ENCODE measurements at regions not wholly inside any gene's neighbourhood (a gene's known extent, or its start where the extent isn't known, plus 50 kb on each side); places are given as distances from the start of the nearest gene placed in this dataset.

GRCh38 chr1:14061204-14061603, 361.2 kb downstream of the PRDM2 start:
- POLR2A ChIA-PET (ENCODE audit: low non-redundant PET), result no interaction called here

GRCh38 chr1:14061722-14062121, 361.7 kb downstream of the PRDM2 start:
- no peak for TF ChIP-seq CTCF (conservative IDR thresholded peaks at IDR 0.05; ENCODE audit: low read depth, low read length)
- no peak for TF ChIP-seq EZH2 (IDR thresholded peaks at IDR 0.05; ENCODE audit: borderline replicate concordance, low read depth, low read length, poor library complexity, severe bottlenecking)
- BruUV-seq (replicated peaks), result no TSS peak
- Histone ChIP-seq H3K27ac (ENCODE audit: low read depth, low read length, poor library complexity, severe bottlenecking) (no peak overlapping the region), H3K9me3 (ENCODE audit: low read depth, low read length, poor library complexity, severe bottlenecking) (no peaks in the 10 kb centered on the region), H3K4me1 (ENCODE audit: insufficient read depth, low read length, poor library complexity, severe bottlenecking) (no peaks in the 10 kb centered on the region), H3K36me3 (ENCODE audit: insufficient read depth, low read length, poor library complexity, severe bottlenecking) (no peaks in the 10 kb centered on the region), H3K4me3 (ENCODE audit: low read depth, low read length, poor library complexity, severe bottlenecking) (no peak overlapping the region), H3K27me3 (replicated peaks; ENCODE audit: insufficient read depth, low read depth, low read length, poor library complexity) (no peaks in the 10 kb centered on the region)
- intact Hi-C loops (cut with micrococcal nuclease; ENCODE audit: unreplicated experiment), result no loop called here
- ChIA-PET CTCF (no interaction called here), POLR2A (ENCODE audit: low non-redundant PET) (no interaction called here)
- DNase-seq (ENCODE audit: low spot score), result no peak

More at GRCh38 chr1:14061204-14061603, 361.2 kb downstream of the PRDM2 start:
- no peak for DNase-seq (ENCODE audit: low spot score)
- TF ChIP-seq CTCF (conservative IDR thresholded peaks at IDR 0.05; ENCODE audit: low read depth, low read length) (no peak), EZH2 (IDR thresholded peaks at IDR 0.05; ENCODE audit: borderline replicate concordance, low read depth, low read length, poor library complexity, severe bottlenecking) (no peak)
- no peaks in the 10 kb centered on the region for H3K4me1 ChIP-seq (ENCODE audit: insufficient read depth, low read length, poor library complexity, severe bottlenecking)
- BruUV-seq (replicated peaks), result no TSS peak
- no peaks in the 10 kb centered on the region for H3K36me3 ChIP-seq (ENCODE audit: insufficient read depth, low read length, poor library complexity, severe bottlenecking)
- intact Hi-C loops (cut with micrococcal nuclease; ENCODE audit: unreplicated experiment), result no loop called here
- no peaks in the 10 kb centered on the region for H3K9me3 ChIP-seq (ENCODE audit: low read depth, low read length, poor library complexity, severe bottlenecking)
- H3K4me3 ChIP-seq (ENCODE audit: low read depth, low read length, poor library complexity, severe bottlenecking), result no peak overlapping the region
- no peaks in the 10 kb centered on the region for H3K27me3 ChIP-seq (replicated peaks; ENCODE audit: insufficient read depth, low read depth, low read length, poor library complexity)
- H3K27ac ChIP-seq (ENCODE audit: low read depth, low read length, poor library complexity, severe bottlenecking), result no peak overlapping the region
- CTCF ChIA-PET, result no interaction called here

GRCh38 chr1:14062669-14063068, 362.7 kb downstream of the PRDM2 start:
- H3K4me1 ChIP-seq (ENCODE audit: insufficient read depth, low read length, poor library complexity, severe bottlenecking), result no peaks in the 10 kb centered on the region
- H3K27ac ChIP-seq (ENCODE audit: low read depth, low read length, poor library complexity, severe bottlenecking), result no peak overlapping the region
- DNase-seq (ENCODE audit: low spot score), result no peak
- ChIA-PET CTCF (no interaction called here), POLR2A (ENCODE audit: low non-redundant PET) (no interaction called here)
- BruUV-seq (replicated peaks), result no TSS peak
- TF ChIP-seq CTCF (conservative IDR thresholded peaks at IDR 0.05; ENCODE audit: low read depth, low read length) (no peak), EZH2 (IDR thresholded peaks at IDR 0.05; ENCODE audit: borderline replicate concordance, low read depth, low read length, poor library complexity, severe bottlenecking) (no peak)
- no peak overlapping the region for H3K4me3 ChIP-seq (ENCODE audit: low read depth, low read length, poor library complexity, severe bottlenecking)
- H3K36me3 ChIP-seq (ENCODE audit: insufficient read depth, low read length, poor library complexity, severe bottlenecking), result no peaks in the 10 kb centered on the region
- no peaks in the 10 kb centered on the region for H3K9me3 ChIP-seq (ENCODE audit: low read depth, low read length, poor library complexity, severe bottlenecking)
- intact Hi-C loops (cut with micrococcal nuclease; ENCODE audit: unreplicated experiment), result no loop called here
- H3K27me3 ChIP-seq (replicated peaks; ENCODE audit: insufficient read depth, low read depth, low read length, poor library complexity), result no peaks in the 10 kb centered on the region

Measured in A673 (cell line).